GM12874 (cell line): ENCODE measurements at regions not wholly inside any gene's neighbourhood (a gene's known extent, or its start where the extent isn't known, plus 50 kb on each side); places are given as distances from the start of the nearest gene placed in this dataset.

Experiments used
- TF ChIP-seq, protein P1 (sequence below): IDR thresholded peaks from 2 replicates; pipeline ENCODE4 v1.5.1; 2011; ENCODE audit warnings: low read depth, mild to moderate bottlenecking, control low read depth, low read length, moderate library complexity; ENCODE audit not compliant: insufficient read depth

DNA sequence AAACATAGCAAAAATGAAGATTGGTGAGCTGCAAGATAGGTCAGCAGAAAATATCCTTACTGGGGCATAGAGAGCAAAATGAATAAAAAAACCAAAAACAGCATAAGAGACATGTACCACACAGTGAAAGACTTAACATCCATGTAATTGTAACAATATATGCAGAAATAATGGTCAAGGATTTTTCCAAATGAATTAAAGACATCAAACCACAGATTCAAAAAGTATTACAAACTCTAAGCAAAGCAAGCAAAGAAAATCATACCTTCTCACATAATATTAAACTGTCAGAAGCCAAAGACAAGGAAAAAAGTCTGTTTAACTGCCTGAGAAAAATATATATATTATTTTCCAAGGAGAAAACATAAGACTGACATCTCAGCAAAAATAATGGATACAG lies 111.3 kb downstream of the MIS18A start:
- TF ChIP-seq, protein P1, sequence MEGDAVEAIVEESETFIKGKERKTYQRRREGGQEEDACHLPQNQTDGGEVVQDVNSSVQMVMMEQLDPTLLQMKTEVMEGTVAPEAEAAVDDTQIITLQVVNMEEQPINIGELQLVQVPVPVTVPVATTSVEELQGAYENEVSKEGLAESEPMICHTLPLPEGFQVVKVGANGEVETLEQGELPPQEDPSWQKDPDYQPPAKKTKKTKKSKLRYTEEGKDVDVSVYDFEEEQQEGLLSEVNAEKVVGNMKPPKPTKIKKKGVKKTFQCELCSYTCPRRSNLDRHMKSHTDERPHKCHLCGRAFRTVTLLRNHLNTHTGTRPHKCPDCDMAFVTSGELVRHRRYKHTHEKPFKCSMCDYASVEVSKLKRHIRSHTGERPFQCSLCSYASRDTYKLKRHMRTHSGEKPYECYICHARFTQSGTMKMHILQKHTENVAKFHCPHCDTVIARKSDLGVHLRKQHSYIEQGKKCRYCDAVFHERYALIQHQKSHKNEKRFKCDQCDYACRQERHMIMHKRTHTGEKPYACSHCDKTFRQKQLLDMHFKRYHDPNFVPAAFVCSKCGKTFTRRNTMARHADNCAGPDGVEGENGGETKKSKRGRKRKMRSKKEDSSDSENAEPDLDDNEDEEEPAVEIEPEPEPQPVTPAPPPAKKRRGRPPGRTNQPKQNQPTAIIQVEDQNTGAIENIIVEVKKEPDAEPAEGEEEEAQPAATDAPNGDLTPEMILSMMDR = no peak

DNA sequence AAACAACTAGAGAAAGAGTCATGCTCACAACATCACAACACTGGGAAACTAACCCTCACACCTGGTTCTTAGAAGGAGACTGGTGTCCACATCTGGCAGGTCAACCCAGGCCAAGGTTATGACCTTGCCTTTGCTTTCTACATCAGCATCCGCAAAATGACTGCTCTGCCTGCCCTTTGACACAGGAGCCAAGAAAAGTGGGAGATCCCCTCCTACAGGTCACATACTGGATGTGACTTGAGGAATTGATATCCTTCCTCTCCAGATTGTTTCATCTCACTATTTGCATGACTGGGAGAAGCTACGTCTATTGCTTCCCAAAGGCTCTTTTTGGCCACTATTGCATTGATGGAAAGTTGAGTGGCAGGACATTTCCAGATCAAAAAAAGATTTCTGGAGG lies 115.5 kb downstream of the MIS18A start:
- TF ChIP-seq, protein P1 = no peak

DNA sequence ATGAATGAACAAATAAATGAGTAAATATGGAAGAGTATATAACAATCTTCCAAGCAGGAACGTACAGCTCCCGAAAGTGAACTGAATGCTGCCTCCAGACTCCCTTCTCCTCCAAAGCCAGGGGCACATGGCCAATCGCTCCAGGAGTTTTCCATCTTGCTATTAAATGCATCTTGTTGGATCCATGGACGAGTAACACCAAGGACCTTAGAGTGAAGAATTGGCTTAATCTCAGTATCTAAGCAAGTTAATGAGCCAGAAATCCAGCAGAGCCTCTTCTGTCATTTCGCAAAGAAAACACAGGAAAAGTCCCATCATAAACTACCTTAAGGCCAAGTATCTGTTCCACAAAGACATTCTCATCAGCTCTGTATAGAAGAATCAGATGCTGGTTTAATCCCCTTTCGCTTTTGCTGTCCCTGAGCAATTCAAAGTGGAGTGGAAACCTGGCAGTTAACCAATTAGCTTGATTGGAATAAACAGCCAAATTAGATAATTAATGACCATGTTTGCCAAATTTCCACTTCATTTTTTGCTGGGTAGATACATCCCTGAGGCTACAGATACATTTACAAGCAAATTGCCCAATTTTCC lies 116.0 kb downstream of the MIS18A start:
- TF ChIP-seq, protein P1 = no peak

DNA sequence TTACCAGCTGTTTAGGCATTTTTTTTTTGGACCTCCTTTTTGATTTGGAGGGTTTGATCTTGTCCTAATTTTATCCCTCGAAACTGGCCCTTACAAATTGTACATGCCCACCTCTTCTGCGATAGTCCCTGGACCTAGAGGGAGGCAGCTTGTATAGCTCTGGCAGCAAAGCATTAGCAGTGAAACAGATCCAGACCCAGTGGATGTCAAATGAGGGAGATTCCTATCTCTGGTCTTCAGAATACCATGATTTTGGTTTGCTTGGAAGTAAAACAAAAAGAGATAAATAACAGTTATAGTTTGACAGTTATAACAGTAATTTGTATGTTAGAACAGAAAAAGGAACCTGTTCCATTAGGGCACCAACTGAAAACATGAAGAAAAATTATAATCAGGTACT lies 123.6 kb downstream of the MIS18A start:
- TF ChIP-seq, protein P1 = no peak

DNA sequence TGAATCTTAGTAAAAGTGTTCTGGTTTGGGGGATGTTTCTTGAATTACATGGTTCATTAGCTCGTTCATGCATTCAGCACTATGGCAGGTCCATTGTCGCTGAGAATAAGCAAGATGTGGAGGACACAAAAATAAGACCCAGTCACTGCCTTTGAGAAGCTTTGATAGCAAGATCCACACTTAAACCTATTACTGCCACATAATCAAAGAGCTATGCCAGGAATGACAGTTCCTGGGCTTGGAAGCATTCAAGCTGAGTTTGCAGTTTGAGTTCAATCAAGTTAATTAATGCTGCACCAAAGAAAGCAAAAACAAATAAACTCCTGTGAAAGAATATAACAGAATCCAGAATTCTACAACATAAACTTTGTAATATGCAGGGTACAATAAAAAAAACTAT lies 131.8 kb downstream of the MIS18A start:
- TF ChIP-seq, protein P1 = no peak

DNA sequence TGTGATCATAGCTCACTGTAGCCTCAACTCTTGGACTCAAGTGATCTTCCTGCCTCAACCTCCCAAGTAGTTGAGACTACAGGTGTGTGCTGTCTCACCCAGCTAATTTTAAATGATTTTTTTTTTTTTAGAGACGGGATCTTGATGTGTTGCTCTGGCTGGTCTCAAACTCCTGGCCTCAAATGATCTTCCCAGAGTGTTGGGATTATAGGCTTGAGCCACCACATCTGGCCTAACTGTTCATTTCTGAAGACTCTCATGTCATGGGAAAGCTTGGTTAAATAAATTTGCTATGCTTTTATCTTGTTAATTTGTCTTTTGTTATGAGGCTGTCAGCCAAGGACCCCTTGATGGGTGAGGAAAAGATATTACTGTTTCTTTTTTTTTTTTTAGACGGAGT lies 134.0 kb downstream of the MIS18A start:
- TF ChIP-seq, protein P1 = no peak

DNA sequence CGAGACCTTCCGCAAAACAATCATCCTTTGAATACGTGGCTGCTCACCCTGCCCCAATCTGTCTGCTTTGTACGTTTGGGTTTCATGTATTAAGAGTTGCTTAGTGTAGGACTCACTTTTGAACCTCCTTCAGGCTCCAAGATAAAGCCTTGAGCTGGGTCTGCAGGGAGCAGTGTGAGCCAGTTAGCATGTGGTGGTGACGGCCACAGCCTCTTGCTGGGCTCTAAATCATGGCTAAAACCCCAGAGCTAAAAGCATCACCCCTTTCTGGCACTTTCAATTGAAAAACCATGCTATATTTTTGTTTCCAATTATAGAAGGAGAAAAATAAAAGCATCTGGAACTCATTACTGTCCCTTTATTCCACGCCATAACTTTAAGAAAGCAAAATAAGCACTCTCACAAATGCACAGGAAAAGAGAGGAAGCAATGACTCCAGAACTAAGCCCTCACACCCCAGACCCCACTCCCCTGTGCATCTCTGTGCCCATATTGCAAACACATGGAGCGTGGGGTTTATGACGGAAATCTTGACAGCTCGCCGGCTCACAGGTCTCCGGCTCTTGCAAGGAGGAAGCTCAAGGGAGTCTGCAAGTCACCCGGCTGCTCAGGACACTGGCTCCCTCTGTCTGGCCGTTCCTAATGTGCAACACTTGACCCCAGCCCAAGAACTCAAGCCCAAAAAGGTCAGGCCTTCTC lies 135.5 kb downstream of the MIS18A start:
- TF ChIP-seq, protein P1 = no peak

DNA sequence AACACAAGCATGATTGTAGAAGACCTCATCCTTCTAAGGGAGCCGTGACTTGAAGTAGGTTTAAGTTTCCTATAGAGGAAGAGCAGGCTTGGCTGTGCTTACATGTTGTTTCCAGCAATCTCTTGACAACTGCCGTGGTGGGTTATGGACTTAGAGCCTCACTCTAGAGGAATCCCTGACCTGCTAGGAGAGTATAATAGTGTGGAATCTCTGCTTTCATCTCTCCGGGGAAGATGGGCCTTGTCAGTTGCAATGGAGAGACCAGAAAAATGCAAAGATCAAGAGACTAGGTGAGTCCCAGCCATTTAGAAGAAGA lies 137.6 kb downstream of the MIS18A start:
- TF ChIP-seq, protein P1 = no peak
